GM18517 (cell line): ENCODE measurements at regions not wholly inside any gene's neighbourhood (a gene's known extent, or its start where the extent isn't known, plus 50 kb on each side); places are given as distances from the start of the nearest gene placed in this dataset.

Experiments used
- ATAC-seq: cut with Tn5 transposase; IDR thresholded peaks from one replicate; pipeline ENCODE4 v1.9.1; 2021; ENCODE audit warnings: mild to moderate bottlenecking, moderate library complexity; ENCODE audit not compliant: unreplicated experiment

- no peak for ATAC-seq
These were observed 398.8 kb downstream of the ENC1 start for GRCh38 chr5:74241751-74242140.

- ATAC-seq = no peak
These were observed 399.5 kb downstream of the ENC1 start for GRCh38 chr5:74240783-74241750.

GRCh38 chr5:74239261-74239660, 401.3 kb downstream of the ENC1 start:
- ATAC-seq = no peak

- ATAC-seq = no peak
These were observed 402.9 kb downstream of the ENC1 start for GRCh38 chr5:74237571-74238145.

- no peak for ATAC-seq
These were observed 405.0 kb downstream of the ENC1 start for GRCh38 chr5:74235552-74235951.

GRCh38 chr5:74233571-74233970, 407.0 kb downstream of the ENC1 start:
- ATAC-seq = no peak

- ATAC-seq = no peak
These were observed 407.4 kb downstream of the ENC1 start for GRCh38 chr5:74233091-74233490.

GRCh38 chr5:74232276-74232675, 408.3 kb downstream of the ENC1 start:
- ATAC-seq = no peak

- no peak for ATAC-seq
These were observed 408.8 kb downstream of the ENC1 start for GRCh38 chr5:74231697-74232096.

GRCh38 chr5:74226716-74227485, 413.6 kb downstream of the ENC1 start:
- ATAC-seq = no peak

- no peak for ATAC-seq
These were observed 414.9 kb downstream of the ENC1 start for GRCh38 chr5:74225587-74225986.

- ATAC-seq = no peak
These were observed 416.2 kb downstream of the ENC1 start for GRCh38 chr5:74224331-74224730.

- no peak for ATAC-seq
These were observed 417.7 kb downstream of the ENC1 start for GRCh38 chr5:74222806-74223205.

GRCh38 chr5:74221413-74221812, 419.1 kb downstream of the ENC1 start:
- ATAC-seq = no peak

GRCh38 chr5:74216012-74216411, 424.5 kb downstream of the ENC1 start:
- ATAC-seq = no peak

- no peak for ATAC-seq
These were observed 428.2 kb downstream of the ENC1 start for GRCh38 chr5:74212336-74212735.

- no peak for ATAC-seq
These were observed 431.0 kb downstream of the ENC1 start for GRCh38 chr5:74209571-74209970.

- ATAC-seq = no peak
These were observed 433.7 kb downstream of the ENC1 start for GRCh38 chr5:74206579-74207550.

- no peak for ATAC-seq
These were observed 434.6 kb downstream of the ENC1 start for GRCh38 chr5:74205767-74206578.
